Ovary (tissue), 3 donors: ENCODE measurements at regions not wholly inside any gene's neighbourhood (a gene's known extent, or its start where the extent isn't known, plus 50 kb on each side); places are given as distances from the start of the nearest gene placed in this dataset.

ENCODE experiments used
- POLR2A ChIP-seq: fragments of 450-650 bp; IDR thresholded peaks from one replicate; pipeline ENCODE4 v1.6.1; 2017; ENCODE audit warnings: antibody characterized with exemption, mild to moderate bottlenecking, moderate library complexity
- TF ChIP-seq, protein P1 (sequence below), 3 donors: fragments of 450-650 bp in 2 of 3; fragments of 200-600 bp in 1 of 3; IDR thresholded peaks; one replicate each; pipeline versions ENCODE4 v1.5.1 to v1.8.0; 2016 to 2022; ENCODE audit warnings: antibody characterized with exemption in 3 of 3, mild to moderate bottlenecking in 1 of 3
- donor health status: DM: no; HTN: no; CAD: no.

DNA sequence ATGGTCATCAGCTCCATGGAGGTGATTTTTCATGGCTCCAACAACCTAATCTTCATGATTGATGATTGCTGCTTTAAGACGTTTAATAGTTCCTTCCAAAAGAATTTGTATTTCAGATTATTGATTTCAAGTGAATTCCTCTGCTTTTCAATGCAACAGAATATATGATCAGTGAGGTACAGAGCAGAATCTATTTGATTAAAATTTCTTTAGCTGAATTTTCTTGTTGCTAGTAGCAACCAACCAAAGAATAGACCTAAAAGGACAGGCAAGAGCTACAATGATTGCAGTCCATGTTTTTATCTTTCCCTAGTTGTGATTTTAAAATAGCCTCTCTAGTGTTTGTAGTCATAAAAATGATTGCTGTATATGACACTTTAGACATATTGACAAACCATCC is 76.8 kb upstream of the SCEL start:
- TF ChIP-seq POLR2A: no peak
- TF ChIP-seq, protein P1, sequence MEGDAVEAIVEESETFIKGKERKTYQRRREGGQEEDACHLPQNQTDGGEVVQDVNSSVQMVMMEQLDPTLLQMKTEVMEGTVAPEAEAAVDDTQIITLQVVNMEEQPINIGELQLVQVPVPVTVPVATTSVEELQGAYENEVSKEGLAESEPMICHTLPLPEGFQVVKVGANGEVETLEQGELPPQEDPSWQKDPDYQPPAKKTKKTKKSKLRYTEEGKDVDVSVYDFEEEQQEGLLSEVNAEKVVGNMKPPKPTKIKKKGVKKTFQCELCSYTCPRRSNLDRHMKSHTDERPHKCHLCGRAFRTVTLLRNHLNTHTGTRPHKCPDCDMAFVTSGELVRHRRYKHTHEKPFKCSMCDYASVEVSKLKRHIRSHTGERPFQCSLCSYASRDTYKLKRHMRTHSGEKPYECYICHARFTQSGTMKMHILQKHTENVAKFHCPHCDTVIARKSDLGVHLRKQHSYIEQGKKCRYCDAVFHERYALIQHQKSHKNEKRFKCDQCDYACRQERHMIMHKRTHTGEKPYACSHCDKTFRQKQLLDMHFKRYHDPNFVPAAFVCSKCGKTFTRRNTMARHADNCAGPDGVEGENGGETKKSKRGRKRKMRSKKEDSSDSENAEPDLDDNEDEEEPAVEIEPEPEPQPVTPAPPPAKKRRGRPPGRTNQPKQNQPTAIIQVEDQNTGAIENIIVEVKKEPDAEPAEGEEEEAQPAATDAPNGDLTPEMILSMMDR (IDR thresholded peaks at IDR 0.05): no peak
